ENCODE measurements at regions not wholly inside any gene's neighbourhood (a gene's known extent, or its start where the extent isn't known, plus 50 kb on each side); places are given as distances from the start of the nearest gene placed in this dataset.

DNA sequence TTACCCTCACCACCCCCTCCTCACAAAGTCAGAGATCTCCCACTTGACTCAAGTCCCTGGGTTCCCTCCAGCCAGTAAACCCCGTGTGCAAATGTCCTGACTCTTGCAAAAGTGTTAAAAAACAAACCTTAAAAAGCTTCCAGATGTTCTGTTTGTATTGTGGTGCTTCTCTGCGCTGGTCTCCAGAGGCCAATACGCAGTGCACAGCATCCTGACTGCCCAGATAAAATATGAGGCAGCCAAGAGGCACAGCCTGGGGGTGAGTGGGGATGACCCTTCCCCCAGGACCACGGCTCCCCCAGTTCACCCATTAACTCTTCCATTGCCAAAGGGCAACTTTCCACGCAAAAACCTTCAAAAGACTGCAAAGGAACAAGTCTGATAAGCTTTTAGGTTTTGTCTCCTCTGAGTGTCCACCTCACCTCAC lies 291.8 kb downstream of the SOX9 start:
- DNase-seq (ENCODE audit: low read depth, low spot score), result no peak
- no peak overlapping the region for H3K4me3 ChIP-seq (ENCODE audit: low read depth, low read length)
- no peak for TF ChIP-seq CTCF (IDR thresholded peaks at IDR 0.05; ENCODE audit: insufficient read depth, low read length, missing control alignments)
- ChIA-PET POLR2A (no interaction called here), CTCF (no interaction called here)

- no peak for DNase-seq (ENCODE audit: low read depth, low spot score)
- CTCF ChIA-PET, result interaction anchor here (0.6 kb wide), 1 partner anchor 1771 kb away, joined by 5 read pairs; no protein-coding TSS in a partner anchor
Observed at GRCh38 chr17:72413077-72414031, 292.5 kb downstream of the SOX9 start.

DNA sequence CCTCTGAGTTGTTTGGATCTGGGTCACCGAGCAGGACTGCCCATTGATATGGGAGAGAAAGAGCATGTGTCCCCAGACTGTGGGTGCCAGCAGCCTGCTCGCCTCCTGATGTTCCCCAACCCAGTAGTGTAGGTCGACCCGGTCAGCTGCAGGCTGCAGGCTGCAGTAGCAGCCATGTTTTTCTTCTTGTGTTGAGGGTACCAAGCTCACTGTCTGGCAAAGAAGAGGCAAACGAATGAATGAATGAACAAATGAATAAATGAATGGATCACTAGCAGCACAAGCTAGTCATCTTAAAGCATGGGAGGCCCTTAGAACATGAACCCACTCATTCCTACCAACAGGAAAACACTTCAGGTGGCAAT lies 293.2 kb downstream of the SOX9 start:
- H3K4me3 ChIP-seq (ENCODE audit: low read depth, low read length), result no peak overlapping the region
- no peak for DNase-seq (ENCODE audit: low read depth, low spot score)
- no peak for TF ChIP-seq CTCF (IDR thresholded peaks at IDR 0.05; ENCODE audit: insufficient read depth, low read length, missing control alignments)
- ChIA-PET POLR2A (no interaction called here), CTCF (interaction anchor here (0.6 kb wide), 1 partner anchor 1771 kb away, joined by 5 read pairs; no protein-coding TSS in a partner anchor)

More at GRCh38 chr17:72413077-72414031, 292.5 kb downstream of the SOX9 start:
- no peak overlapping the region for H3K4me3 ChIP-seq (ENCODE audit: low read depth, low read length)
- POLR2A ChIA-PET, result no interaction called here
- no peak for TF ChIP-seq CTCF (IDR thresholded peaks at IDR 0.05; ENCODE audit: insufficient read depth, low read length, missing control alignments)

GRCh38 chr17:72414967-72415853 lies 294.4 kb downstream of the SOX9 start:
- ChIA-PET CTCF (interaction anchor here (1.2 kb wide), 1 partner anchor 8 kb away, joined by 3 read pairs; no protein-coding TSS in a partner anchor), POLR2A (interaction anchor here (0.7 to 0.9 kb wide), 2 partner anchors 76 to 205 kb away, joined by 5 to 6 read pairs; no protein-coding TSS in a partner anchor)
- TF ChIP-seq CTCF (IDR thresholded peaks at IDR 0.05; ENCODE audit: insufficient read depth, low read length, missing control alignments), result no peak
- DNase-seq (ENCODE audit: low read depth, low spot score), result no peak
- no peak overlapping the region for H3K4me3 ChIP-seq (ENCODE audit: low read depth, low read length)

DNA sequence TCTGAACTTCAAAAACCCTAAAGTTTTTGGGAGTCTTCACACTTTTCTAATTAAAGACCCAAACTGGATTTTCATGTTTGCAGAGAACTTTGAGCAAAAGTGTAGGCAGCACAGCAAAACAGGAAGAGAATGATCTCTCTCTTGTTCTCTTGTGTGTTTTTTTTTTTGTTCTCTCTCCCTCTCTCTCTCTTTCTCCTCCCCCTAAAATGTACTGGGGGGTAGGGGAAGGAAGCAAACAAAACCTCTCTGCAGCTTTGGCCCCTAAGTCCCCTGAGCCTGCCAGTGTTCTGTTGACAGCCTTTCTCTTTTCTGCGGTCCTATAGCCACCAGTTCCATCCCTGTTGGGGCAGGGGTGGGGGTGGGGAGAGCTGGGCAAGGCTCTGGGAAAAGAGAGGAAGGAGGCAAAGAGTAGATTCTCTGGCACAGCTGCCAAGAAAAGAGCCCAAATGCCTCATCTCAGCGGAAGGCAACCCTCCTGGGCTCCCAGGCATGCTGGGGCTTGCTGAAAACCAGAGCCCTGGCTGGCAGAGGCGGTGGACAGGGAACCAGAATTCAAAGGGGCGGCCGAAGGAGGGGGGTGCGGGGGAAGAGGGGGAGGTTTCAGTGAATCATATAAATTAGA lies 295.3 kb downstream of the SOX9 start:
- no peak for DNase-seq (ENCODE audit: low read depth, low spot score)
- POLR2A ChIA-PET, result interaction anchor here (0.9 kb wide), 1 partner anchor 77 kb away, joined by 6 read pairs; no protein-coding TSS in a partner anchor
- CTCF ChIA-PET, result no interaction called here
- H3K4me3 ChIP-seq (ENCODE audit: low read depth, low read length), result no peak overlapping the region
- no peak for TF ChIP-seq CTCF (IDR thresholded peaks at IDR 0.05; ENCODE audit: insufficient read depth, low read length, missing control alignments)
